Stimulated activated CD4-positive, alpha-beta T cell treated with anti-CD3 and anti-CD28 coated beads, Interleukin-1b, Interleukin-23, amount 100 ng/mL, for 4 hours (primary cell): ENCODE measurements at regions not wholly inside any gene's neighbourhood (a gene's known extent, or its start where the extent isn't known, plus 50 kb on each side); places are given as distances from the start of the nearest gene placed in this dataset.
"Not testable (repeated sequence)": the region's sequence is repeated elsewhere in the genome, so short reads cannot be mapped to it uniquely, and the experiment has no call there.

Source experiments
- DNase-seq, 2 donors: peaks; one replicate each; pipeline ENCODE4 v3.0.0-alpha.2; 2020; ENCODE audit warnings: low read depth in 2 of 2

- DNase-seq, result no peak
Measured at GRCh38 chr12:90611048-90611447, 343.9 kb downstream of the CCER1 start.

GRCh38 chr12:90593596-90594295 is 361.2 kb downstream of the CCER1 start:
- no peak for DNase-seq

GRCh38 chr12:90589956-90590355 is 365.0 kb downstream of the CCER1 start:
- no peak for DNase-seq

- no peak for DNase-seq
Measured at GRCh38 chr12:90585640-90586304, 369.2 kb downstream of the CCER1 start.

- no peak for DNase-seq
Measured at GRCh38 chr12:90576707-90577106, 378.3 kb downstream of the CCER1 start.

- no peak for DNase-seq
Measured at GRCh38 chr12:90575995-90576394, 379.0 kb downstream of the CCER1 start.

- DNase-seq, result no peak
Measured at GRCh38 chr12:90574676-90575075, 380.3 kb downstream of the CCER1 start.

- DNase-seq, result no peak
Measured at GRCh38 chr12:90572778-90573177, 382.2 kb downstream of the CCER1 start.

- no peak for DNase-seq
Measured at GRCh38 chr12:90569685-90570084, 385.3 kb downstream of the CCER1 start.

- no peak for DNase-seq
Measured at GRCh38 chr12:90562671-90563070, 392.3 kb downstream of the CCER1 start.

- no peak for DNase-seq
Measured at GRCh38 chr12:90548595-90548994, 406.4 kb downstream of the CCER1 start.

GRCh38 chr12:90546511-90546910 is 408.5 kb downstream of the CCER1 start:
- no peak for DNase-seq

- DNase-seq, result no peak
Measured at GRCh38 chr12:90543841-90544240, 411.1 kb downstream of the CCER1 start.

GRCh38 chr12:90543374-90543773 is 411.6 kb downstream of the CCER1 start:
- no peak for DNase-seq

GRCh38 chr12:90542852-90543251 is 412.1 kb downstream of the CCER1 start:
- DNase-seq, result not testable (repeated sequence)

- DNase-seq, result not testable (repeated sequence)
Measured at GRCh38 chr12:90533828-90534227, 421.1 kb downstream of the CCER1 start.

GRCh38 chr12:90520002-90520734 is 434.8 kb downstream of the CCER1 start:
- no peak for DNase-seq

- no peak for DNase-seq
Measured at GRCh38 chr12:90519285-90519684, 435.7 kb downstream of the CCER1 start.

GRCh38 chr12:90515199-90516175 is 439.5 kb downstream of the CCER1 start:
- no peak for DNase-seq

GRCh38 chr12:90514325-90514724 is 440.7 kb downstream of the CCER1 start:
- DNase-seq, result no peak

- DNase-seq, result no peak
Measured at GRCh38 chr12:90512518-90512917, 442.5 kb downstream of the CCER1 start.

GRCh38 chr12:90510948-90511347 is 444.0 kb downstream of the CCER1 start:
- no peak for DNase-seq
